Breast epithelium (tissue), 3 donors: ENCODE measurements at regions not wholly inside any gene's neighbourhood (a gene's known extent, or its start where the extent isn't known, plus 50 kb on each side); places are given as distances from the start of the nearest gene placed in this dataset.

Experiments
- POLR2A ChIP-seq: fragments of 450-650 bp; IDR thresholded peaks from one replicate; pipeline ENCODE4 v1.6.1; 2016; ENCODE audit warnings: antibody characterized with exemption, mild to moderate bottlenecking, moderate library complexity
- POLR2AphosphoS5 ChIP-seq, 3 donors: sonication (generic); formaldehyde crosslinking; IDR thresholded peaks; one replicate each; pipeline ENCODE4 v1.6.1; 2017; ENCODE audit warnings: antibody characterized with exemption in 3 of 3
- TF ChIP-seq, protein P1 (sequence below), 3 donors: fragments of 450-650 bp; IDR thresholded peaks; one replicate each; pipeline ENCODE4 v1.5.1; 2016 to 2017; ENCODE audit warnings: antibody characterized with exemption in 3 of 3, mild to moderate bottlenecking in 3 of 3, moderate library complexity in 3 of 3

DNA sequence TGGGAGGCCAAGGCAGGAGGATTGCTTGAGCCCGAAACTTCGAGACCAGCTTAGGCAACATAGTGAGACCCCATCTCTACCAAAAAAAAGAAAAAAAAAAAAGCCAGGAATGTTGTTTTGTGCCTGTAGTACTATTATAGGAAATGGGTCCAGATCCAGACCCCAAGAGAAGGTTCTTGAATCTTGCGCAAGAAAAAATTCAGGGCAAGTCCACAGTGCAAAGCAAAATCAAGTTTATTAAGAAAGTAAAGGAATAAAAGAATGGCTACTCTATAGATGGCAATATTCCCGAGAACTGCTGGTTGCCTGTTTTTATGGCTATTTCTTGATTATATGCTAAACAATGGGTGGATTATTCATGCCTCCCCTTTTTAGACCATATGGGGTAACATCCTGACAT, 51.2 kb upstream of the RDX start:
- TF ChIP-seq, protein P1, sequence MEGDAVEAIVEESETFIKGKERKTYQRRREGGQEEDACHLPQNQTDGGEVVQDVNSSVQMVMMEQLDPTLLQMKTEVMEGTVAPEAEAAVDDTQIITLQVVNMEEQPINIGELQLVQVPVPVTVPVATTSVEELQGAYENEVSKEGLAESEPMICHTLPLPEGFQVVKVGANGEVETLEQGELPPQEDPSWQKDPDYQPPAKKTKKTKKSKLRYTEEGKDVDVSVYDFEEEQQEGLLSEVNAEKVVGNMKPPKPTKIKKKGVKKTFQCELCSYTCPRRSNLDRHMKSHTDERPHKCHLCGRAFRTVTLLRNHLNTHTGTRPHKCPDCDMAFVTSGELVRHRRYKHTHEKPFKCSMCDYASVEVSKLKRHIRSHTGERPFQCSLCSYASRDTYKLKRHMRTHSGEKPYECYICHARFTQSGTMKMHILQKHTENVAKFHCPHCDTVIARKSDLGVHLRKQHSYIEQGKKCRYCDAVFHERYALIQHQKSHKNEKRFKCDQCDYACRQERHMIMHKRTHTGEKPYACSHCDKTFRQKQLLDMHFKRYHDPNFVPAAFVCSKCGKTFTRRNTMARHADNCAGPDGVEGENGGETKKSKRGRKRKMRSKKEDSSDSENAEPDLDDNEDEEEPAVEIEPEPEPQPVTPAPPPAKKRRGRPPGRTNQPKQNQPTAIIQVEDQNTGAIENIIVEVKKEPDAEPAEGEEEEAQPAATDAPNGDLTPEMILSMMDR (IDR thresholded peaks at IDR 0.05): no peak
- TF ChIP-seq POLR2A: no peak
- no peak for TF ChIP-seq POLR2AphosphoS5 (IDR thresholded peaks at IDR 0.05)
